CD4-positive, alpha-beta T cell treated with Interleukin-10 for 1 hour (primary cell): ENCODE measurements at regions not wholly inside any gene's neighbourhood (a gene's known extent, or its start where the extent isn't known, plus 50 kb on each side); places are given as distances from the start of the nearest gene placed in this dataset.
"Not testable (repeated sequence)": the region's sequence is repeated elsewhere in the genome, so short reads cannot be mapped to it uniquely, and the experiment has no call there.

Experiments
- DNase-seq: peaks from one replicate; pipeline ENCODE4 v3.0.0-alpha.2; 2020

GRCh38 chr1:157288492-157288891 lies 150.3 kb upstream of the ETV3 start:
- DNase-seq: no peak

- no peak for DNase-seq
Measured at GRCh38 chr1:157288006-157288405, 149.8 kb upstream of the ETV3 start.

GRCh38 chr1:157287462-157287861 lies 149.3 kb upstream of the ETV3 start:
- no peak for DNase-seq

- no peak for DNase-seq
Measured at GRCh38 chr1:157286646-157287420, 148.6 kb upstream of the ETV3 start.

- no peak for DNase-seq
Measured at GRCh38 chr1:157286096-157286495, 147.9 kb upstream of the ETV3 start.

- DNase-seq: no peak
Measured at GRCh38 chr1:157284451-157284850, 146.3 kb upstream of the ETV3 start.

GRCh38 chr1:157279802-157280140 lies 141.6 kb upstream of the ETV3 start:
- DNase-seq: no peak

GRCh38 chr1:157279138-157279801 lies 141.1 kb upstream of the ETV3 start:
- DNase-seq: no peak

GRCh38 chr1:157278383-157279137 lies 140.4 kb upstream of the ETV3 start:
- no peak for DNase-seq

GRCh38 chr1:157277913-157278312 lies 139.7 kb upstream of the ETV3 start:
- no peak for DNase-seq

- no peak for DNase-seq
Measured at GRCh38 chr1:157277281-157277680, 139.1 kb upstream of the ETV3 start.

GRCh38 chr1:157274698-157275534 lies 136.7 kb upstream of the ETV3 start:
- DNase-seq: no peak

- DNase-seq: no peak
Measured at GRCh38 chr1:157272729-157273524, 134.7 kb upstream of the ETV3 start.

- no peak for DNase-seq
Measured at GRCh38 chr1:157272264-157272663, 134.1 kb upstream of the ETV3 start.

- no peak for DNase-seq
Measured at GRCh38 chr1:157270705-157271274, 132.6 kb upstream of the ETV3 start.

GRCh38 chr1:157269656-157270375 lies 131.6 kb upstream of the ETV3 start:
- DNase-seq: no peak

GRCh38 chr1:157262891-157263290 lies 124.7 kb upstream of the ETV3 start:
- no peak for DNase-seq

- no peak for DNase-seq
Measured at GRCh38 chr1:157262422-157262821, 124.2 kb upstream of the ETV3 start.

GRCh38 chr1:157255891-157256290 lies 117.7 kb upstream of the ETV3 start:
- not testable (repeated sequence) for DNase-seq

GRCh38 chr1:157254183-157254582 lies 116.0 kb upstream of the ETV3 start:
- DNase-seq: not testable (repeated sequence)

GRCh38 chr1:157252473-157252872 lies 114.3 kb upstream of the ETV3 start:
- no peak for DNase-seq
